HG02763 (cell line): ENCODE measurements at regions not wholly inside any gene's neighbourhood (a gene's known extent, or its start where the extent isn't known, plus 50 kb on each side); places are given as distances from the start of the nearest gene placed in this dataset.
"Not testable (repeated sequence)": the region's sequence is repeated elsewhere in the genome, so short reads cannot be mapped to it uniquely, and the experiment has no call there.

Source experiments
- ATAC-seq: cut with Tn5 transposase; IDR thresholded peaks from one replicate; pipeline ENCODE4 v1.9.1; 2021; ENCODE audit warnings: mild to moderate bottlenecking, moderate library complexity; ENCODE audit not compliant: unreplicated experiment

GRCh38 chr13:54999399-54999907 is 1970.8 kb downstream of the OLFM4 start:
- ATAC-seq = no peak

- no peak for ATAC-seq
Observed at GRCh38 chr13:55000043-55000442, 1971.4 kb downstream of the OLFM4 start.

- ATAC-seq = no peak
Observed at GRCh38 chr13:55000844-55001243, 1972.2 kb downstream of the OLFM4 start.

GRCh38 chr13:55001881-55002280 is 1973.3 kb downstream of the OLFM4 start:
- no peak for ATAC-seq

- no peak for ATAC-seq
Observed at GRCh38 chr13:55007681-55008080, 1979.1 kb downstream of the OLFM4 start.

GRCh38 chr13:55013051-55013450 is 1984.4 kb downstream of the OLFM4 start:
- no peak for ATAC-seq

- no peak for ATAC-seq
Observed at GRCh38 chr13:55029280-55029679, 2000.7 kb downstream of the OLFM4 start.

- no peak for ATAC-seq
Observed at GRCh38 chr13:55038230-55038629, 2009.6 kb downstream of the OLFM4 start.

- not testable (repeated sequence) for ATAC-seq
Observed at GRCh38 chr13:55053891-55054550, 2025.4 kb downstream of the OLFM4 start.

GRCh38 chr13:55055666-55056065 is 2027.1 kb downstream of the OLFM4 start:
- not testable (repeated sequence) for ATAC-seq

- no peak for ATAC-seq
Observed at GRCh38 chr13:55062662-55063061, 2034.0 kb downstream of the OLFM4 start.

- ATAC-seq = no peak
Observed at GRCh38 chr13:55067946-55068345, 2039.3 kb downstream of the OLFM4 start.

GRCh38 chr13:55069746-55070145 is 2041.1 kb downstream of the OLFM4 start:
- ATAC-seq = no peak

GRCh38 chr13:55073000-55073399 is 2044.4 kb downstream of the OLFM4 start:
- ATAC-seq = no peak

- no peak for ATAC-seq
Observed at GRCh38 chr13:55084630-55085029, 2056.0 kb downstream of the OLFM4 start.

- ATAC-seq = no peak
Observed at GRCh38 chr13:55087085-55087484, 2053.6 kb upstream of the PRR20A start.

- ATAC-seq = no peak
Observed at GRCh38 chr13:55090612-55091011, 2050.1 kb upstream of the PRR20A start.

GRCh38 chr13:55091172-55091571 is 2049.5 kb upstream of the PRR20A start:
- no peak for ATAC-seq

- no peak for ATAC-seq
Observed at GRCh38 chr13:55106509-55106908, 2034.2 kb upstream of the PRR20A start.

GRCh38 chr13:55120631-55121030 is 2020.1 kb upstream of the PRR20A start:
- no peak for ATAC-seq

- ATAC-seq = no peak
Observed at GRCh38 chr13:55155046-55155445, 1985.7 kb upstream of the PRR20A start.

GRCh38 chr13:55159765-55160164 is 1981.0 kb upstream of the PRR20A start:
- no peak for ATAC-seq

GRCh38 chr13:55160867-55161266 is 1979.9 kb upstream of the PRR20A start:
- ATAC-seq = no peak
